SK-N-SH treated with all-trans-retinoic acid at 6 μM for 48 hours (cell line): ENCODE measurements at regions not wholly inside any gene's neighbourhood (a gene's known extent, or its start where the extent isn't known, plus 50 kb on each side); places are given as distances from the start of the nearest gene placed in this dataset.

Experiments
- TF ChIP-seq, protein P1 (sequence below): fragments of 250-450 bp; sonication (Bioruptor Pico); IDR thresholded peaks from 2 replicates; pipeline ENCODE4 v1.5.1; 2021; ENCODE audit warnings: mild to moderate bottlenecking, moderate library complexity
- TF ChIP-seq, protein P2 (sequence below): fragments of 250-450 bp; sonication (Bioruptor Pico); IDR thresholded peaks from 2 replicates; pipeline ENCODE4 v1.8.0; 2021; ENCODE audit warnings: low read depth, mild to moderate bottlenecking, moderate library complexity, borderline replicate concordance

DNA sequence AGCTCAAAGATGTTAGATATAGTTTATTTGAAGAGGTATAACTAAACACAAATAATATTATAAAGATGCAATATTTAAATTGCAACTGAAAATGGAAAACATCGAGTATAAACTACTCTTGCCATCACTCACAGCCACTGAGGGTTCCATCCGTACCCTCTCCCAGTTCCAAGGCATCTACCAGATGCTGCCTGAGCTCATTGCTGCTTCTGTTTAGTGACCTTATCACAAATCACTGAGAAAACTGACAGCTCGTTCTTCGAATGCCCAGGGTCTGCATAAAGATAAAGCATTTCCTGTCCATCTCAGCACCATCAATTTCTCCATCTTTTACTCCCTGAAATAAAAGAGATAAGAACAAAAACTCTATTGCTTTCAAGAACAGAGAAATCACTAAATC, 391.7 kb upstream of the NWD2 start:
- TF ChIP-seq, protein P1, sequence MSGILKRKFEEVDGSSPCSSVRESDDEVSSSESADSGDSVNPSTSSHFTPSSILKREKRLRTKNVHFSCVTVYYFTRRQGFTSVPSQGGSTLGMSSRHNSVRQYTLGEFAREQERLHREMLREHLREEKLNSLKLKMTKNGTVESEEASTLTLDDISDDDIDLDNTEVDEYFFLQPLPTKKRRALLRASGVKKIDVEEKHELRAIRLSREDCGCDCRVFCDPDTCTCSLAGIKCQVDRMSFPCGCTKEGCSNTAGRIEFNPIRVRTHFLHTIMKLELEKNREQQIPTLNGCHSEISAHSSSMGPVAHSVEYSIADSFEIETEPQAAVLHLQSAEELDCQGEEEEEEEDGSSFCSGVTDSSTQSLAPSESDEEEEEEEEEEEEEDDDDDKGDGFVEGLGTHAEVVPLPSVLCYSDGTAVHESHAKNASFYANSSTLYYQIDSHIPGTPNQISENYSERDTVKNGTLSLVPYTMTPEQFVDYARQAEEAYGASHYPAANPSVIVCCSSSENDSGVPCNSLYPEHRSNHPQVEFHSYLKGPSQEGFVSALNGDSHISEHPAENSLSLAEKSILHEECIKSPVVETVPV, result no peak
- TF ChIP-seq, protein P2, sequence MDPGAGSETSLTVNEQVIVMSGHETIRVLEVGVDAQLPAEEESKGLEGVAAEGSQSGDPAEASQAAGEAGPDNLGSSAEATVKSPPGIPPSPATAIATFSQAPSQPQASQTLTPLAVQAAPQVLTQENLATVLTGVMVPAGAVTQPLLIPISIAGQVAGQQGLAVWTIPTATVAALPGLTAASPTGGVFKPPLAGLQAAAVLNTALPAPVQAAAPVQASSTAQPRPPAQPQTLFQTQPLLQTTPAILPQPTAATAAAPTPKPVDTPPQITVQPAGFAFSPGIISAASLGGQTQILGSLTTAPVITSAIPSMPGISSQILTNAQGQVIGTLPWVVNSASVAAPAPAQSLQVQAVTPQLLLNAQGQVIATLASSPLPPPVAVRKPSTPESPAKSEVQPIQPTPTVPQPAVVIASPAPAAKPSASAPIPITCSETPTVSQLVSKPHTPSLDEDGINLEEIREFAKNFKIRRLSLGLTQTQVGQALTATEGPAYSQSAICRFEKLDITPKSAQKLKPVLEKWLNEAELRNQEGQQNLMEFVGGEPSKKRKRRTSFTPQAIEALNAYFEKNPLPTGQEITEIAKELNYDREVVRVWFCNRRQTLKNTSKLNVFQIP, result no peak
